ENCODE measurements at regions not wholly inside any gene's neighbourhood (a gene's known extent, or its start where the extent isn't known, plus 50 kb on each side); places are given as distances from the start of the nearest gene placed in this dataset.

DNA sequence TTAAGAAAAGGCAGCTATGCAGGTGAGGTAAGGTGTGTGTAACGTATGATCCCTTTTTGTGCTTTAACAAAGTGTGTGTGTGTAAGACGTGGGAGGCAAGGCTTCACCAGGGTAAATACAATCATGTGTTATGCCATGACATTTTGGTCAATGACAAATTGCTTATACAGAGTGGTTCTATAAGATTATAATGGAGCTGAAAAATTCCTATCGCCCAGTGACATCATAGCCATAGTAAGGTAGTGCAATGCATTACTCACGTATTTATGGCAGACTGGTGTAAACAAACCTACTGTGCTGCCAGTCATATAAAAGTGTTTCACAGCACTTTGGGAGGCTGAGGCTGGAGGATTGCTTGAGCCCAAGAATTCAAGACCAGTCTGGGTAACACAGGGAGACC is 60.2 kb upstream of the LCTL start:
- Histone ChIP-seq H3K27me3 (ENCODE audit: control insufficient read depth, insufficient read depth, low read length) (peaks cover 10% of the 10 kb centered on the region), H3K4me3 (ENCODE audit: low read length) (no peak overlapping the region), H3K9me3 (replicated peaks; ENCODE audit: control insufficient read depth, low read depth, low read length) (no peaks in the 10 kb centered on the region), H3K4me1 (ENCODE audit: control insufficient read depth, insufficient read depth, low read length) (peaks cover 10% of the 10 kb centered on the region), H3K36me3 (ENCODE audit: control insufficient read depth, insufficient read depth, low read length) (no peaks in the 10 kb centered on the region), H3K27ac (ENCODE audit: low read length) (no peak overlapping the region)
- no peak for DNase-seq
- whole genome bisulfite sequencing (ENCODE audit: insufficient coverage) = 78% methylated on average over 4 of the region's 4 CpGs

DNA sequence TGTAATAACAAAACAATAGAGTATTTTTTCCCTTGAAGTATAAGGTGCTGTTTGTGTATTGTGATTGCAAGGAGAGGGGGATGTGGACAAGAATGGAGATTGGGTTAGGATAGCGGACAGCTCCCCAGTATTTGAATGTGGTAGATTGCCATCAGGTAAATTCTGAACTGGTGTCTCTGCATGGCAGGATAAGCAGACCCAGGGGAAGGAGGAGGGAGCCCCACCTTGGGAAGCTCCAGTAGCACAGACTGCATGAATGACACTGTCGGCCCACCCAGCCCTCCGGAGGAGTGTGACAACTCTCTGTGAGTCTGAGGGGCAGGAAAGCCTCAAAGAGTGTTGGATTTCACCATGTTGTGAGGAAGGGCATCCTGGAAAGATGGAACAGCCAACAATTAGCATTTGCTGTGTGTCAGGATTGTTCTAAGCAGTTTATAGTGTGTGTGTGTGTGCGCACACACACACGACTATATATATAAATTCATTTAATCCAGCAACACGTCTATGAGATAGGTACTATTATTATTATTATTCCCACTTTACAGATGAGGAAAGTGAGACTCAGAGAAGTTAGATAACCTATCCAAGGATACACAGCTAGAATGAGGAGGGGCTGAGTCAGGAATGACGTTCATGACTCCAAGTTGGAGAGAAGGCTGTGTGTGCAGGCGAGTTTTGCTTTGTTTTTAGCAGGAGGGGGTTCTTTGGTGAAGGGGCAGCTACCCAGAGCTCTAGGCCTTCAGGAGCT is 63.4 kb upstream of the LCTL start:
- 63% methylated on average over 5 of the region's 8 CpGs for WGBS (ENCODE audit: insufficient coverage)
- no peak overlapping the region for H3K4me3 ChIP-seq (ENCODE audit: low read length)
- H3K27me3 ChIP-seq (ENCODE audit: control insufficient read depth, insufficient read depth, low read length) = no peaks in the 10 kb centered on the region
- no peak overlapping the region for H3K27ac ChIP-seq (ENCODE audit: low read length)
- H3K36me3 ChIP-seq (ENCODE audit: control insufficient read depth, insufficient read depth, low read length) = no peaks in the 10 kb centered on the region
- DNase-seq = no peak
- H3K9me3 ChIP-seq (replicated peaks; ENCODE audit: control insufficient read depth, low read depth, low read length) = no peaks in the 10 kb centered on the region
- H3K4me1 ChIP-seq (ENCODE audit: control insufficient read depth, insufficient read depth, low read length) = peaks cover 6% of the 10 kb centered on the region

DNA sequence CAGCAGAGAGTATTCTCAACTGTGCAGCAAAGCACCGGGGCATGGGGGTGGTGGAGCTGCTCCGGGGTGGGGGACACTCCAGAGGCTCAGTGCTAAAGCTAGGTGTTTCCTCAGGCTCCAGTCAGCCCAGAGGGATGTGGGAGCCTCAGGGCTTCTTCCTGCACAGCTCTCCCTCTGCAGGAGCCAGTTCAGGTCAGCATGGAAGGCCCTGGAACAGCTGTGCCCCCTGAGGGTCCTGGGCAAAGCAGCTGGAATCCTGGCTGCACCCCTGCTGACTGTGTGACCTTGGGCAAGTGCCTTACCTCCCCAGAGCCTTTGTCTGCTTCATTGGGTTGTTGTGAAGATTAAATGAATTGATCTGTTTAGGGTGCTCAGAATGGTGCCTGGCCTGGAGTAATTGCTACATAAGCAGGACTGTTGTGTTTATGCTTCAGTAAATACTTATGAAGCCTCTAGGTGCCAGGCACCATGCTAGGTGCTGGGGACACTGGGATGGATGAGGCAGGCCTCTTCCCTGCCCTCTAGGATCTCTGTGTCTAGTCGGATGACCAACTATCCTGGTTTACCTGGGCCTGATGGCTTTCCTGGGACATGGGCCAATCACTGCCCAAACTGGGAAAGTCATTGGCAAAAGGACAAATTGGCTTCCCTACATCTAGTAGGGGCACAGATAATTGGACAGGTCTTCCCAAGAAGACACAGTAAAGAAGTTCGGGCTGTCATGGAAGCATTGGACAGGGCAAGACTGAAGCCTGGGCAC is 64.2 kb upstream of the LCTL start:
- no peaks in the 10 kb centered on the region for H3K36me3 ChIP-seq (ENCODE audit: control insufficient read depth, insufficient read depth, low read length)
- 74% methylated on average over 4 of the region's 4 CpGs for WGBS (ENCODE audit: insufficient coverage)
- no peaks in the 10 kb centered on the region for H3K9me3 ChIP-seq (replicated peaks; ENCODE audit: control insufficient read depth, low read depth, low read length)
- no peak overlapping the region for H3K27ac ChIP-seq (ENCODE audit: low read length)
- no peak for DNase-seq
- H3K27me3 ChIP-seq (ENCODE audit: control insufficient read depth, insufficient read depth, low read length) = no peaks in the 10 kb centered on the region
- H3K4me1 ChIP-seq (ENCODE audit: control insufficient read depth, insufficient read depth, low read length) = peaks cover 6% of the 10 kb centered on the region
- no peak overlapping the region for H3K4me3 ChIP-seq (ENCODE audit: low read length)

DNA sequence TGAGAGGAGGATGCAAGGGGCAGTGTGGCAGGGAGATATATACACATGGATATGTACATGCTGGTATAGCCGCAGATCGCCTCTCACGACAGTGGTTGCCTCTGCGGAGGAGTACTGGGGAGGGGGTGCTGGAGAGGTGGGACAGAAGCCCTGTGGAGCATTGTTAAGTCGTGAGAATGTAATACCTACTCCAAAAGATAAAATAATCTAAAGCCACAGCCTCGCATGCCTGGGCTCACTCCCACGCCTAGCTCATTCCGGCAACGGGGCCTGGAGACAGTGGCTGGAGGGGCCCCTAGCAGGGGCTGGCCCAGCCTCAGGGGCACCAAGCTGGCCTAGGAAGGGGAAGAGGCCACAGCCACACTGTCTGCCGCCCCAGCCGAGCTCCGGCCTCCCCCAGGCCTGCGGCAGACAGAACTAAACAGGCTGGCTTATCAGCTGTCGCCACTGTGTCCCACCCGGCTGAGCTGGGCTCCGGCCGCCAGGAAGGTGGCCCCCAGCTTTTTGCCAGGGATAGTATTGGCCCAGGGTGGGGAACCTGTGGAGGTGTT is 65.1 kb upstream of the LCTL start:
- H3K36me3 ChIP-seq (ENCODE audit: control insufficient read depth, insufficient read depth, low read length) = no peaks in the 10 kb centered on the region
- H3K27me3 ChIP-seq (ENCODE audit: control insufficient read depth, insufficient read depth, low read length) = no peaks in the 10 kb centered on the region
- no peak overlapping the region for H3K27ac ChIP-seq (ENCODE audit: low read length)
- no peaks in the 10 kb centered on the region for H3K9me3 ChIP-seq (replicated peaks; ENCODE audit: control insufficient read depth, low read depth, low read length)
- H3K4me3 ChIP-seq (ENCODE audit: low read length) = no peak overlapping the region
- H3K4me1 ChIP-seq (ENCODE audit: control insufficient read depth, insufficient read depth, low read length) = peaks cover 6% of the 10 kb centered on the region
- no peak for DNase-seq
- WGBS (ENCODE audit: insufficient coverage) = 69% methylated on average over 6 of the region's 17 CpGs

DNA sequence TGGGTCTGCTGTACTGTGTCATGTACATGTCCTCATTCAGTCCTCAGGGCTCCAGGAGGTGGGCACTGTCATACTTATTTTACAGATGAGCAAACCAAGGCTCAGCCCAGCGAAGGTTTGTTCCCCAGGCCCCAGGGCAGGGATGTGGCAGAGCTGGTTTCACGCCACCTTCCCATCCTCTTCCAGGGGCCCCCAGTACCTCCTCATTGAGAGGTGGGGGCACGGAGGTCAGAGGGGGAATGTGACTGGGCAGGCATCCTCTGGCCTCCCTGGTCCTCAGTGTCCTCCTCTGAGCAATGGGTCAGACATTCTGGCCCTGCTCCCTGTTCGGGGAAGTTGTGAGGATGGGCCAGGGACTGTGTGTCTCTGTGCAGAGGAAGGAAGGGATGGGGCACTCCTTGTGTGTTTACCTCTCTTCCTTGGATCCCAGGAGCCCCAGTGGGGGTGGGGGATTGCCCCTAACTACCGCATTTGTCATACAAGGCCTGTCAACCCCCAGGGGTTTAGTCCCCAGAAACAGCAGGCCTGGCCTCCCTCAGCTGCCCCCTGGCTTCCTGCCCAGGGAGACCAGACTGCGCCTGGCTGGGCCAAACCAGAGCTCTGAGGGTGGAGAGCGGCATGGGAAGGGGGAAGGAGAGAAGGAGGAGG is 65.9 kb upstream of the LCTL start:
- Histone ChIP-seq H3K27ac (ENCODE audit: low read length) (no peak overlapping the region), H3K4me3 (ENCODE audit: low read length) (no peak overlapping the region), H3K9me3 (replicated peaks; ENCODE audit: control insufficient read depth, low read depth, low read length) (no peaks in the 10 kb centered on the region), H3K27me3 (ENCODE audit: control insufficient read depth, insufficient read depth, low read length) (no peaks in the 10 kb centered on the region), H3K36me3 (ENCODE audit: control insufficient read depth, insufficient read depth, low read length) (no peaks in the 10 kb centered on the region), H3K4me1 (ENCODE audit: control insufficient read depth, insufficient read depth, low read length) (peaks cover 6% of the 10 kb centered on the region)
- no peak for DNase-seq
- 38% methylated on average over 2 of the region's 7 CpGs for WGBS (ENCODE audit: insufficient coverage)

DNA sequence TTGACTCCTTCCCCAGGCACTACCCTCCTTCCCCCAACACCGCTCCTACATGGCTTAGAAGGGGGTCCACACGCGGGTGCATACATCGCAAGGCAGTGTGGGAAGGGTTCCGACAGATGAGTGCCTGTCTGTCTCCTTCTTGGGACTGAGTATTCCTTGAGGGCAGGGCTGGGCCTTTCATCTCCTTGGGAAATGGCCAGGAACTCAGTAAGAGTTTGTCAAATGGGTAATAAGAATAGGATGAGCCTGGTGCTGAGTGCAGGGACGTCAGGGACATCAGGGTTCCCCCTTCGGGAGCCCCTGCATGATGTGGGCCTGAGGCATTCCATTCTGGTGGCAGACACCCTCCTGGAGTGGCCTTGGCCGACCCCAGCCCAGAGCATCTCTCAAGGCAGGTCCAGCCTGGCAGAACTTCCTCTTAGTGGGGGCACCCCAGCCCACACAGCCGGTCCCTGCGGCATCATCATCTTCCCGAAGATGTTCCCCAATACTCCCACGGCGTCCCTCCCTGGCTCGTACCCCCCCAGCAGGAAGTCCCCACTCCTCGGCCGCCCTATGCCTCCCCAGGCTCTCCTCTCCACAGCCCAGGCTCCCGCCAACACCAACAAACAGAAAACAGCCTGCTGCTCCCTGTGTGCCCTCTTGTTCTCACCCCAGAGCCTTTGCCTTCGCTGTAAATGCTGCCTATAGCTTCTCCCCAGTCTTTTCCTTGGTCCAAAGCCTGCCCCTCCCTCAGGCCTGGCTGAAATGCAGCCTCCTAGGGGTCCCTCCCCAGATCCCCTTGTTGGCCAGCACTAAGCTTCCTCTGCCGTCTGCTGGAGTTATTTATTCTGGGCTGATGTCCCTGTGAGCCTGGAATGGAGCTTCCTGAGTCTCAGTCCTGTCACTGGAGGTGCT is 67.5 kb upstream of the LCTL start:
- Histone ChIP-seq H3K27me3 (ENCODE audit: control insufficient read depth, insufficient read depth, low read length) (no peaks in the 10 kb centered on the region), H3K27ac (ENCODE audit: low read length) (no peak overlapping the region), H3K36me3 (ENCODE audit: control insufficient read depth, insufficient read depth, low read length) (no peaks in the 10 kb centered on the region), H3K4me3 (ENCODE audit: low read length) (no peak overlapping the region), H3K4me1 (ENCODE audit: control insufficient read depth, insufficient read depth, low read length) (peaks cover 6% of the 10 kb centered on the region), H3K9me3 (replicated peaks; ENCODE audit: control insufficient read depth, low read depth, low read length) (no peaks in the 10 kb centered on the region)
- 55% methylated on average over 15 of the region's 19 CpGs for WGBS (ENCODE audit: insufficient coverage)
- DNase-seq = no peak

DNA sequence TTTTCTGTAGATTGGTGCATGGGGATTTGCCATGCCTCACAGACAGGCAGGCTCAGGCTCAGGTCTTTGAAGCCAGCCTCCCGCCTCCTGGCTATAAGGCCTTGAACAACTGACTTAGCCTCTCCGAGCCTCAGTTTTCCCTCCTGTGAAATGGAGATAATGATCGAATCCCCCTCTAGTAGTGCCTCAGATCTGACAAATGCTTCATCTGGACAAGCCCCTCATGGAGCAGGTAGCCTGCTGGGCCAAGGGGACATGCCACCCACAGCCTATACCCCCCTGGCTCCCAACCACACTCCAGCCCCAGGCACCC is 68.1 kb upstream of the LCTL start:
- WGBS (ENCODE audit: insufficient coverage) = 100% methylated on average over 3 of the region's 3 CpGs
- no peak overlapping the region for H3K27ac ChIP-seq (ENCODE audit: low read length)
- no peaks in the 10 kb centered on the region for H3K27me3 ChIP-seq (ENCODE audit: control insufficient read depth, insufficient read depth, low read length)
- H3K9me3 ChIP-seq (replicated peaks; ENCODE audit: control insufficient read depth, low read depth, low read length) = no peaks in the 10 kb centered on the region
- no peak overlapping the region for H3K4me3 ChIP-seq (ENCODE audit: low read length)
- H3K36me3 ChIP-seq (ENCODE audit: control insufficient read depth, insufficient read depth, low read length) = no peaks in the 10 kb centered on the region
- peaks cover 6% of the 10 kb centered on the region for H3K4me1 ChIP-seq (ENCODE audit: control insufficient read depth, insufficient read depth, low read length)
- no peak for DNase-seq

DNA sequence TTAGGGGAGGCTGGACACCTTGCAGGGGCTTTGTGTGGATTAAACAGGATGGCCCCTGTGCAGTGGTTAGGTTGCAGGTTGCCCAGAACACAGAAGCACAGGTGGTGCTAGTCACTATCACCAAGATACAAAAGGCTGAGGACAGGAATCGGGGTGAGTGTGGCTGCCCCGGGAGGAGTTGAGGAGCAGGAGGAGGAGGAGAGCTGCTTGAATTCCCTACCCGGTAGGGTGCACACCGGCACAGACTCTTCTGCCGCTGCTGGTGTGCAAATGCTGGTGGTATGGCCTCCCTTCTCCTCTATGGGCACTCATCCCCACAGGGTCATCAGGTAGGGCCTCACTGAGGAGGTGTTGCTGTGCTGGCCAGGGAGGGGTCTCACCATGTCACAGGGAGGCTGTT is 67.5 kb upstream of the SMAD6 start:
- no peaks in the 10 kb centered on the region for H3K27me3 ChIP-seq (ENCODE audit: control insufficient read depth, insufficient read depth, low read length)
- no peak overlapping the region for H3K4me3 ChIP-seq (ENCODE audit: low read length)
- H3K9me3 ChIP-seq (replicated peaks; ENCODE audit: control insufficient read depth, low read depth, low read length) = no peaks in the 10 kb centered on the region
- H3K27ac ChIP-seq (ENCODE audit: low read length) = no peak overlapping the region
- peaks cover 6% of the 10 kb centered on the region for H3K4me1 ChIP-seq (ENCODE audit: control insufficient read depth, insufficient read depth, low read length)
- no peaks in the 10 kb centered on the region for H3K36me3 ChIP-seq (ENCODE audit: control insufficient read depth, insufficient read depth, low read length)
- no peak for DNase-seq
- WGBS (ENCODE audit: insufficient coverage) = no CpG with 5 or more reads among the region's 5 CpGs

DNA sequence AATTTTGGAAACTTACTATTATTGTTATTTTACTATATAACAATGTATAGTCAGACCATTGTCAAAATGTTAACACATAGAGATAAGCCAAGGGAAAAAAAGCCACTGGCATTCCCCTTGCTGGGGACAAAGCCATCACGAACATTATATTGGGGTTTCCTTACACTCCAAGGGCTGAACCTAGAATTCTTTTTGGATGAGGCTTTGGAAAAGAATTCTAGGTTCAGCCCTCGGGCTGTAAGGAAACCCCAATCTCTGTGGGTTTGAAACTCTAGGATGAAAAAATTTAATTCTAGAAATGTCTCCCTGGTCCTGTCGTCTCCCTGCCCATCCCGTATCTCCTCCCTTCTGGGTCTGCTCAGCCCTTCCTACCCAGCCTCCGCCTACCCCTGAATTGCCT is 67.0 kb upstream of the SMAD6 start:
- H3K9me3 ChIP-seq (replicated peaks; ENCODE audit: control insufficient read depth, low read depth, low read length) = no peaks in the 10 kb centered on the region
- H3K4me1 ChIP-seq (ENCODE audit: control insufficient read depth, insufficient read depth, low read length) = peaks cover 6% of the 10 kb centered on the region
- no peak overlapping the region for H3K4me3 ChIP-seq (ENCODE audit: low read length)
- no peaks in the 10 kb centered on the region for H3K27me3 ChIP-seq (ENCODE audit: control insufficient read depth, insufficient read depth, low read length)
- 63% methylated on average over 3 of the region's 5 CpGs for WGBS (ENCODE audit: insufficient coverage)
- no peak for DNase-seq
- H3K36me3 ChIP-seq (ENCODE audit: control insufficient read depth, insufficient read depth, low read length) = no peaks in the 10 kb centered on the region
- H3K27ac ChIP-seq (ENCODE audit: low read length) = no peak overlapping the region
